Renal cortex interstitium (tissue), 11 donors: ENCODE measurements at regions not wholly inside any gene's neighbourhood (a gene's known extent, or its start where the extent isn't known, plus 50 kb on each side); places are given as distances from the start of the nearest gene placed in this dataset.

Experiments used
- DNase-seq, 11 donors: peaks; one replicate each; pipeline ENCODE4 v3.0.0-alpha.2; 2013; ENCODE audit warnings: low read depth in 9 of 11, low spot score in 4 of 11; ENCODE audit errors: extremely low read depth in 1 of 11

GRCh38 chr1:73953586-73953985, 244.4 kb downstream of the LRRIQ3 start:
- DNase-seq = no peak

DNA sequence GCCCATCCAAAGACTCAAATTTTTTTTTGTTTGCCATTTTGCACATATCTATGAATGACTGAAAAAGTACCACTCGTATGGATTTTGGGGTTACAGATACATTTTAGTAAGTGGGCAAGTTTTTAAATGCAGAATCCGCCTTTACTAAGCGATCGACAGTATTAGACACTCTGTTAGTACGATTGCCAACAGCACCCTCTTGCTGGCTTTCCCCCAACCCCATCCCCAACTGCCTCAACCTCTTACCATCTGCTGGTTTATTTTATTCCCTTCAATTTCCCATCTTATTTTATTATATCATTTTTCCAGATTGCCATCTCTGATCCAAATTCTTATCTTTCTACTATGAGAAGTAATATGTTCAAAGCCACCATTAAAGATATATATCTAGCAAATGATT, 244.8 kb downstream of the LRRIQ3 start:
- no peak for DNase-seq

GRCh38 chr1:73948055-73948454, 249.9 kb downstream of the LRRIQ3 start:
- DNase-seq = no peak

DNA sequence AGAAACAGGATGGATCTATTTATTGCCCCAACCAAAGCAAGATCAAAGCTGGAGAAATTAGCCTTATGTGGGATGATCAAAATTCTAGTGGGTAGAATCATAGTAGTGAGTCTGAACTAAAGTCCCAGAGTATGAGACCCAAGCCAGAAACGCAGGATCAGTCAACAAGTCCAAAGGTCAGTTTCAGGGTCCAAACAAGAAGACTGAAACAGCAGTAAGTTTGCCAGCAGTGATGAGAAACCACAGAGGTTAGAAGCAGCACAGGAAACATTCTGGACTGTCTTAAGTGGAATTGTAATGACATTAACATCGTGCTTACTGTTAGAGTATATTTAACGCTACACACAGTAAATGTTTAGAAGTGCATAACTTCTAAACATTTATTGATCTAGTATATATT, 251.0 kb downstream of the LRRIQ3 start:
- DNase-seq = no peak

GRCh38 chr1:73943270-73943669, 254.7 kb downstream of the LRRIQ3 start:
- DNase-seq = no peak

GRCh38 chr1:73930293-73930692, 267.7 kb downstream of the LRRIQ3 start:
- no peak for DNase-seq

DNA sequence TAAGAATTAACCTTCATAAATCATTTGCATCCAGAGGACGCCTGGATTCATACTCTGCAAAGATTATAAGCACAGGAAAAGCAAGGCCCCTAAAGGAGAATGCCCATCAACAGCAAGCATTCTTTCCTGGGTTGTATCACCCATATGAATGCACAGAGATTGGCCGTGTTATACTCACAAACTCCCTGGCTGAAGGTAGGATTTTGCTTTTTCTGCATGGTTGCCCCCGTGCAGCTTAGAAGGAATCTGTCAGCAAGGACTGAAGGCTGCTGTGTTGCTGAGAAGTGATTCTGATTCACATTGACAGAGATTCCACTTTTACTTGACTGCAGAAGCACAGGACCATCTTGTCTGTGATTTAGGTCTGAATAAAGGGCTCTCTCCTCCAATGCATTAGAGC, 283.0 kb downstream of the LRRIQ3 start:
- peak in 1 of 11 donors; percentile 0 for DNase-seq

DNA sequence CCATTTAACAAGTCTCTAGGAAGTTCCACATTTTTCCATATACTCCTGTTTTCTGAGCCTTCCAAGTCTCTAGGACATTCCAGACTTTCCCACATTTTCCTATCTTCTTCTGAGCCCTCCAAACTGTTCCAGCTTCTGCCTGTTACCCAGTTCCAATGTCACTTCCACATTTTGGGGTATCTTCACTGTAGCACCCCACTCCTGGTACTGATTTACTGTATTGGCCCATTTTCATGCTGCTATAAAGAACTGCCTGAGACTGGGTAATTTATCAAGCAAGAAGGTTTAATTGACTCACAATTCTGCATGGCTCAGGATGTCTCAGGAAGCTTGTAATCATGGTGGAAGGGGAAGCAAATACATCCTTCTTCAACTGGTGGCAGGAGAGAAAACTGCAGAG, 285.0 kb downstream of the LRRIQ3 start:
- no peak for DNase-seq

GRCh38 chr1:73911849-73912248, 286.1 kb downstream of the LRRIQ3 start:
- no peak for DNase-seq

GRCh38 chr1:73910466-73910865, 287.5 kb downstream of the LRRIQ3 start:
- no peak for DNase-seq

DNA sequence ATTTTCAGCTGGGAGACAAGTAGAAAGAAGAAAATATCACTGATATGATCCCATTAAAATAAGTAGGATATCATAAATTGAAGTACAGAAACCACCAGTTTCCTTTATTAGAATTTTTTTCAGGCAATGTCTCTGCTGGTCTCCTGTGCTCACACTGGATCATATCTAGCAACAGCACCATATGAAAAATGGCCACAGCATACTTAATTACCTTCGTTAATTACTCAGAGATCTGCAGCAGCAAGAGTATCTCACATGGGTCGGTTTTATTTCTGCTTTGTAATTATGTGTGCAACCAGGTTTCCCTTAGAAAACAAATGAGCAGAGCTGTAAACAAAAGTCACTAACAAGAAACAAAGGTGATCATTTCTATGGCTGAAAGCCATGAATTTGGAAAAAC, 287.9 kb downstream of the LRRIQ3 start:
- DNase-seq = no peak

GRCh38 chr1:73909043-73909562, 288.9 kb downstream of the LRRIQ3 start:
- DNase-seq = no peak

DNA sequence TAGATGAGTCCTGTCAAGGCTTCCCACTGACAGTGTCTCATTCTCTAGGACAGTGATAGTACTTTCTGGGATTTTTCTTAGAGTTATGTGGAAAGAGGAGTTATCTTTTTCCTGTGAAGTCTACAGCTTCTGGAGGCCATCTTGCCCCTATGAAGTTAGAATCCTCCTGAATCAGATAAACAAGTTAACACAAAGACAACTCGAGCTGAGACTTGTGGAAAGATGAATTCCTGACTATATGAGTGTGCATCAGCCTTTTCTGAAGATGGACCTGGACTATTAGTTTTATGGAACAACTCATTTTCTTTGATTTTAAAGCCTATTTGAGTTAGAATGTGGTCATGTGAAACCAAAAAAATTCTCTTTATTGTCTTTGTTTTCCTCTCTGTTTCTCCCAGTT, 290.9 kb downstream of the LRRIQ3 start:
- DNase-seq = no peak

GRCh38 chr1:73903092-73903491, 294.9 kb downstream of the LRRIQ3 start:
- no peak for DNase-seq

DNA sequence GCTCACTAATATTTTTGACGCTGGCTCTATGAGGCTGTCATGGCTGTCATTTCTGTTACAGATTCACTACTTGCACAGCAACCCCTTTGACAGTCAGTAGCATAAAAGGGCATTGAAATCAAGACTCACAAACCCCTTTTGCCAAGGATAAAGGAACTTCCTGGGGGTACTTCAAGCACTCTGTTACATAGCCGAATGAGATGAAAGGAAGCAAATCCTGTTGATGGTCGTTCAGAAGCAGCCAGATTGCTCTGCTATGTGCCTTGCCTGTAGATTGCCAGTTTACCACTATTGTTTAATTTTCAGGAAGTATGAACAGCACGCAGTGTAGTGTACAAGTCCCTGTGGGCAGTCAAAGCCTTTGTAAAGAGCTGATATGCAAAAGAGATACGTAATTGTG, 296.2 kb downstream of the LRRIQ3 start:
- DNase-seq = no peak

DNA sequence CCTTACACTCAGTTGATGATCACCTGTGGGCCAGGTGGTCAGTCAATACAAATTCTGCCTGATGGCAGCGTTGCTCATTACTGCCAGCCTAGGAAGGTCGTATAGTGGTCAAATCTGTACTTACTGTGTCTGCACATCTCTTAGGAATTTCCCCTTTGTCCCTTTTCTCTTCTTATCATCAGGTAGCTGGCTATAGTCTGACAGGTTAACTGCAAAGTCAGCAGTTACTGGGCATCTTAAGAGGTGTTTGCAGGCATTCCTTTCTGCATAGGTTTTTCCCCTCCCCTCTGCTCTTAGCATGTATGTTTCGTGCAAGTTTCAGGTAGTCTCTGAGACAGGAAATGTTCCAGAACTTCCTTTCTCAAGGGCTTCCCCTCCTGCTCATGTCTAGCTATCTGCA, 298.7 kb downstream of the LRRIQ3 start:
- DNase-seq = no peak

- no peak for DNase-seq
Measured at GRCh38 chr1:73898540-73898939, 299.4 kb downstream of the LRRIQ3 start.

GRCh38 chr1:73887412-73887811, 310.6 kb downstream of the LRRIQ3 start:
- DNase-seq = no peak

- no peak for DNase-seq
Measured at GRCh38 chr1:73886716-73887115, 311.3 kb downstream of the LRRIQ3 start.

- DNase-seq = no peak
Measured at GRCh38 chr1:73874806-73875205, 323.2 kb downstream of the LRRIQ3 start.

DNA sequence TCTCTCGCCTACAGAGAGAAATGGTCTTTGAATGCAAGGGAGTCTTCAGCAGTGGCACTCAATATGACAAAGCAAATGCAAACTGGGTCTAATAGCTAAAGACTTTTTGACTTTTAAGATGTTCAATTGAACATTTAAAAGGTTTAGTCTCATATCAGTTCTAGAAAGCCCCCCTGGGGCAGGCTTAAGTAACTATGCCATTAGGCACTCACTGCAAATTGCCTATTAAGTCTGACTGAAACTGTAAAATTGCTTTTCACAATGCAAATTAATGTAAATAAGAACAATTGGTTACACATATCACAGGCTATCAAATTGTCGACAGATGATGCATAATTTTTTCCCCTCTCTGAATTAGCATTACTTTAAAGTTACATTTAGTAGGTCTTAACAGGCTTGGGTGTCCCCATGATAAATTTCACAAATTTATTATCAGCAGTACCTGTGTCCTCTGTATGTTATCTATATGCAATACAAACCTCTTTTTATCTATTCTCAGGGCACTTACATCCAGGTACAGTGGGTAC, 329.1 kb downstream of the LRRIQ3 start:
- no peak for DNase-seq

DNA sequence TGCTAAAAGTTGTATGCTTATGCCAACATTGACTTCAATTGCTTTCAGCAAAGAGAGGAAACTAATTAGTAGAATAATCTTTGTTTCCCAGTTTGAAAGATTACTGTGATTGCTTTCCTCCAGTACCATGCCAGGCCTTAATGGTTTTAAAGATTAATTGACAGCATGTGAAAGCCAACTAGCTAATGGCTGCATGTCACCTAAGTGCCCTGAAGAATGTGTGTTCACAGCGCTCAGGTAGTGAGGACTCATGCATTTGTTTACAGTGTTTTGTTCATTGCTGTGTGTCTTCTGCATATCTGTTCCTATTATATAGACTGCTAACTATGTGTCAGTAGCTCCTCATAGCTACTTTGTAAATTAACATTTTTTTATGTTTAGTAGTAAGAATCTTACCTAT, 335.6 kb downstream of the LRRIQ3 start:
- DNase-seq = no peak
